HFFc6 (cell line): ENCODE measurements at regions not wholly inside any gene's neighbourhood (a gene's known extent, or its start where the extent isn't known, plus 50 kb on each side); places are given as distances from the start of the nearest gene placed in this dataset.
A peak's percentile ranks its signal among the peaks of the same experiment; 100 is the strongest.

Experiments used
- DNase-seq: peaks from one replicate; pipeline ENCODE4 v3.0.0-alpha.2; 2018
- H3K27ac Mint-ChIP-seq: 2 replicates; pipeline ENCODE4 v1.8.0; 2020; ENCODE audit warnings: mild to moderate bottlenecking, mixed read lengths
- H3K27me3 Mint-ChIP-seq: 2 replicates; pipeline ENCODE4 v1.8.0; 2021; ENCODE audit warnings: mild to moderate bottlenecking, moderate library complexity, mixed read lengths; ENCODE audit not compliant: insufficient read depth
- H3K36me3 Mint-ChIP-seq: 2 replicates; pipeline ENCODE4 v1.8.0; 2021; ENCODE audit warnings: low read depth, mixed read lengths
- H3K4me1 Mint-ChIP-seq: 2 replicates; pipeline ENCODE4 v1.8.0; 2020; ENCODE audit warnings: low read depth, mixed read lengths
- H3K4me3 Mint-ChIP-seq: 2 replicates; pipeline ENCODE4 v1.8.0; 2020; ENCODE audit warnings: mild to moderate bottlenecking, moderate library complexity, mixed read lengths
- H3K9me3 Mint-ChIP-seq: 2 replicates; pipeline ENCODE4 v1.8.0; 2020; ENCODE audit warnings: mild to moderate bottlenecking, mixed read lengths
- CTCF ChIP-seq: fragments of 200-600 bp; sonication (generic); IDR thresholded peaks from 2 replicates; pipeline ENCODE4 v1.5.0; 2021; ENCODE audit warnings: antibody characterized with exemption, mild to moderate bottlenecking

GRCh38 chr10:130338636-130339024 lies 202.4 kb downstream of the GLRX3 start:
- H3K27ac Mint-ChIP-seq: no peak overlapping the region
- no peaks in the 10 kb centered on the region for H3K4me1 Mint-ChIP-seq
- TF ChIP-seq CTCF: no peak
- H3K27me3 Mint-ChIP-seq: peaks cover 8% of the 10 kb centered on the region
- peaks cover 6% of the 10 kb centered on the region; the same call in 1 of the 2 replicates for H3K36me3 Mint-ChIP-seq
- no peak overlapping the region for H3K4me3 Mint-ChIP-seq
- DNase-seq: no peak
- peaks cover 67% of the 10 kb centered on the region for H3K9me3 Mint-ChIP-seq

- peaks cover 6% of the 10 kb centered on the region; the same call in 1 of the 2 replicates for H3K36me3 Mint-ChIP-seq
- no peak overlapping the region for H3K4me3 Mint-ChIP-seq
- no peak overlapping the region for H3K27ac Mint-ChIP-seq
- TF ChIP-seq CTCF: no peak
- no peak for DNase-seq
- no peaks in the 10 kb centered on the region for H3K4me1 Mint-ChIP-seq
- H3K9me3 Mint-ChIP-seq: peaks cover 63% of the 10 kb centered on the region
- H3K27me3 Mint-ChIP-seq: peaks cover 8% of the 10 kb centered on the region
Observed at GRCh38 chr10:130339091-130339490, 202.9 kb downstream of the GLRX3 start.

GRCh38 chr10:130339911-130340310 lies 203.7 kb downstream of the GLRX3 start:
- no peak for TF ChIP-seq CTCF
- H3K27me3 Mint-ChIP-seq: peaks cover 8% of the 10 kb centered on the region
- H3K4me1 Mint-ChIP-seq: no peaks in the 10 kb centered on the region
- DNase-seq: no peak
- peaks cover 56% of the 10 kb centered on the region for H3K9me3 Mint-ChIP-seq
- H3K27ac Mint-ChIP-seq: no peak overlapping the region
- peaks cover 6% of the 10 kb centered on the region; the same call in 1 of the 2 replicates for H3K36me3 Mint-ChIP-seq
- no peak overlapping the region for H3K4me3 Mint-ChIP-seq

- H3K4me1 Mint-ChIP-seq: no peaks in the 10 kb centered on the region
- H3K4me3 Mint-ChIP-seq: no peak overlapping the region
- peaks cover 8% of the 10 kb centered on the region for H3K27me3 Mint-ChIP-seq
- H3K27ac Mint-ChIP-seq: no peak overlapping the region
- no peak for TF ChIP-seq CTCF
- peaks cover 6% of the 10 kb centered on the region; the same call in 1 of the 2 replicates for H3K36me3 Mint-ChIP-seq
- DNase-seq: no peak
- peaks cover 56% of the 10 kb centered on the region for H3K9me3 Mint-ChIP-seq
Observed at GRCh38 chr10:130340816-130341215, 204.6 kb downstream of the GLRX3 start.

- peaks cover 6% of the 10 kb centered on the region; the same call in 1 of the 2 replicates for H3K36me3 Mint-ChIP-seq
- peaks cover 8% of the 10 kb centered on the region for H3K27me3 Mint-ChIP-seq
- H3K4me1 Mint-ChIP-seq: no peaks in the 10 kb centered on the region
- H3K9me3 Mint-ChIP-seq: peaks cover 61% of the 10 kb centered on the region
- H3K4me3 Mint-ChIP-seq: no peak overlapping the region
- 0 out of 2 replicates have a peak, but pooled peaks have one; percentile 32 for TF ChIP-seq CTCF
- no peak for DNase-seq
- H3K27ac Mint-ChIP-seq: no peak overlapping the region
Observed at GRCh38 chr10:130341356-130341755, 205.2 kb downstream of the GLRX3 start.

- Mint-ChIP-seq H3K36me3 (no peaks in the 10 kb centered on the region), H3K27me3 (no peaks in the 10 kb centered on the region), H3K27ac (no peak overlapping the region), H3K4me1 (no peaks in the 10 kb centered on the region), H3K9me3 (peaks cover 51% of the 10 kb centered on the region), H3K4me3 (no peak overlapping the region)
- no peak for DNase-seq
- no peak for TF ChIP-seq CTCF
Observed at GRCh38 chr10:130345728-130346127, 209.5 kb downstream of the GLRX3 start.
